Nephron progenitor cell (in vitro differentiated cells): ENCODE measurements at regions not wholly inside any gene's neighbourhood (a gene's known extent, or its start where the extent isn't known, plus 50 kb on each side); places are given as distances from the start of the nearest gene placed in this dataset.
"Not testable (repeated sequence)": the region's sequence is repeated elsewhere in the genome, so short reads cannot be mapped to it uniquely, and the experiment has no call there.

Source experiments
- DNase-seq: peaks from one replicate; pipeline ENCODE4 v3.0.0; 2021
- H3K27ac Mint-ChIP-seq: 2 replicates; pipeline ENCODE4 v1.8.0; 2021; ENCODE audit warnings: mild to moderate bottlenecking, moderate library complexity, mixed read lengths
- H3K27me3 Mint-ChIP-seq: 2 replicates; pipeline ENCODE4 v1.8.0; 2021; ENCODE audit warnings: mild to moderate bottlenecking, low read depth, mixed read lengths; ENCODE audit not compliant: poor library complexity
- H3K36me3 Mint-ChIP-seq: 2 replicates; pipeline ENCODE4 v1.8.0; 2021; ENCODE audit warnings: low read depth, mixed read lengths
- H3K4me1 Mint-ChIP-seq: 2 replicates; pipeline ENCODE4 v1.8.0; 2021; ENCODE audit warnings: mixed read lengths
- H3K4me3 Mint-ChIP-seq: 2 replicates; pipeline ENCODE4 v1.8.0; 2021; ENCODE audit warnings: mild to moderate bottlenecking, moderate library complexity, mixed read lengths
- H3K9me3 Mint-ChIP-seq: 2 replicates; pipeline ENCODE4 v1.8.0; 2021; ENCODE audit warnings: mild to moderate bottlenecking, moderate library complexity, mixed read lengths
- TF ChIP-seq, protein P1 (sequence below): fragments of 200-600 bp; sonication (generic); IDR thresholded peaks from 2 replicates; pipeline ENCODE4 v1.5.0; 2021; ENCODE audit warnings: antibody characterized with exemption

DNA sequence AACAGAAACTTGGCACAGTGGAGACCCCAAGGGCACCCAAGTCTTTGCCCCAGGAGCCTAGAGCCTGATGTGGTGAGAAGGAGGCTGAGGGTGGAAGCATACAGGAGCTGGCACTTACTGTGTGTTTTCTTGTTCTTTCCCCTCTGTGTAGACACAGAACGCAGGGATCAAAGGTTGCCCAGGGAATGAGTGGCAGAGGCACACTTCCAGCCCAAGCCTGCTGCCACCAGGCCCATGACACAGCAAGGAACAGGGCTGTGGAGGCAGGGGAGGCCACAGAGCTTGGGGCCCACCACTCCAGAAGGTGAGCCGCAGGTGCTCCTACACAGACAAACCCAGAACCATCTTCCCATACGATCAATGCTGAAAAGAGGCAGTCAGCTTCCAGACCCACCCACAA, 73.9 kb upstream of the S1PR3 start:
- Mint-ChIP-seq H3K27me3 (peaks cover 5% of the 10 kb centered on the region), H3K4me3 (no peak overlapping the region), H3K4me1 (peaks cover 17% of the 10 kb centered on the region), H3K27ac (no peak overlapping the region), H3K36me3 (peaks cover 16% of the 10 kb centered on the region), H3K9me3 (peaks cover 36% of the 10 kb centered on the region)
- TF ChIP-seq, protein P1, sequence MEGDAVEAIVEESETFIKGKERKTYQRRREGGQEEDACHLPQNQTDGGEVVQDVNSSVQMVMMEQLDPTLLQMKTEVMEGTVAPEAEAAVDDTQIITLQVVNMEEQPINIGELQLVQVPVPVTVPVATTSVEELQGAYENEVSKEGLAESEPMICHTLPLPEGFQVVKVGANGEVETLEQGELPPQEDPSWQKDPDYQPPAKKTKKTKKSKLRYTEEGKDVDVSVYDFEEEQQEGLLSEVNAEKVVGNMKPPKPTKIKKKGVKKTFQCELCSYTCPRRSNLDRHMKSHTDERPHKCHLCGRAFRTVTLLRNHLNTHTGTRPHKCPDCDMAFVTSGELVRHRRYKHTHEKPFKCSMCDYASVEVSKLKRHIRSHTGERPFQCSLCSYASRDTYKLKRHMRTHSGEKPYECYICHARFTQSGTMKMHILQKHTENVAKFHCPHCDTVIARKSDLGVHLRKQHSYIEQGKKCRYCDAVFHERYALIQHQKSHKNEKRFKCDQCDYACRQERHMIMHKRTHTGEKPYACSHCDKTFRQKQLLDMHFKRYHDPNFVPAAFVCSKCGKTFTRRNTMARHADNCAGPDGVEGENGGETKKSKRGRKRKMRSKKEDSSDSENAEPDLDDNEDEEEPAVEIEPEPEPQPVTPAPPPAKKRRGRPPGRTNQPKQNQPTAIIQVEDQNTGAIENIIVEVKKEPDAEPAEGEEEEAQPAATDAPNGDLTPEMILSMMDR = no peak
- DNase-seq = no peak

DNA sequence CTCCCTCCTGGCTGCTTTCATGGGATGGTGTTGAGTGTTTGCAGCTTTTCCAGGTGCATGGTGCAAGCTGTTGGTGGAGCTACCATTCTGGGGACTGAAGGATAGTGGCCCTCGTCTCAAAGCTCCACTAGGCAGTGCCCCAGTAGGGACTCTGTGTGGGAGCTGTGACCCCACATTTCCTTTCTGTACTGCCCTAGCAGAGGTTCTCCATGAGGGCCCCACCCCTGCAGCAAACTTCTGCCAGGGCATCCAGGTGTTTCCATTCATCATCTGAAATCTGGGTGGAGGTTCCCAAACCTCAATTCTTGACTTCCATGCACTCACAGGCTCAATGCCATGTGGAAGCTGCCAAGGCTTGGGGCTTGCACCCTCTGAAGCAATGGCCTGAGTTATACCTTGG, 72.7 kb upstream of the S1PR3 start:
- peaks cover 16% of the 10 kb centered on the region for H3K36me3 Mint-ChIP-seq
- not testable (repeated sequence) for H3K27me3 Mint-ChIP-seq, DNase-seq, H3K27ac Mint-ChIP-seq, H3K4me3 Mint-ChIP-seq
- peaks cover 17% of the 10 kb centered on the region for H3K4me1 Mint-ChIP-seq
- peaks cover 36% of the 10 kb centered on the region for H3K9me3 Mint-ChIP-seq

DNA sequence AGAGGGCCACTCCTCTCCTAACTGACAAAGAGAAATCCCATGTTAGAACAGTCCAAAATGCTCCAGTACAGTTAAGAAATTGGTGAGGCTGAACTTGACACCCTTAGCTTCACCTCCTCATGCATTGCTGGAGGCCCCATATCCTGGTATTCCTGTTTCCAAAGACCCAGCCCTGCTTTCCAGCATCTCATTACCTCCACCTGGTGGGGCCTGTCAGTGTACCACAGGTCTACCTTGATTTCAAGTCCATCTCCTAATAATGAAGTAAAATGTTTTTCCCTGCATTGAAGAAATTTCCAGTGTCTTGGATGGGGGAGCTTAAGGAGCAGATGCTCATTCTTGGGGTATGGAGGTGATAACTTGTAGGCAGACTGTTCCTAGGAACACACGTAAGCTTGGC, 70.6 kb upstream of the S1PR3 start:
- H3K4me3 Mint-ChIP-seq = no peak overlapping the region
- H3K9me3 Mint-ChIP-seq = peaks cover 36% of the 10 kb centered on the region
- no peak overlapping the region for H3K27ac Mint-ChIP-seq
- TF ChIP-seq, protein P1 = no peak
- H3K4me1 Mint-ChIP-seq = peaks cover 6% of the 10 kb centered on the region
- peaks cover 5% of the 10 kb centered on the region for H3K27me3 Mint-ChIP-seq
- no peak for DNase-seq
- H3K36me3 Mint-ChIP-seq = peaks cover 16% of the 10 kb centered on the region

DNA sequence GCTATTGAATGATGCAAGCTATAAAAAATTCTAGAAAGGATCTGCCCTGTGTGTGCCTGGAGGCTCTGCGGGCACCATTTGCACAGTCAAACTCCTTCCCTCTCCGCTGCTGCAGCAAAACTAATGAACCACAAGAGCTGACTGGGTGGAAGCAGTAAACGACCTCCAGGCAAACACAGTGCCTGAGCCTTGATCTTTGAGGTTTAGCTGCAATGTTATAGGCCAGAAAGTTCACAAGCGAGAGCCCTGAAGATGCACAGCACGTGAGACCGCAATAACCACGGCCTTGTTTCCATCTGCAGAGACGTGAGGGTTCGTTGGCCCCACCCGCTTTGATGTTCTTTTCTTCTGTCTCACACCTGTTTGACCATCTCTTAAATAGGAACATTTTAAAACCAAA, 69.2 kb upstream of the S1PR3 start:
- TF ChIP-seq, protein P1 = no peak
- H3K9me3 Mint-ChIP-seq = peaks cover 33% of the 10 kb centered on the region

DNA sequence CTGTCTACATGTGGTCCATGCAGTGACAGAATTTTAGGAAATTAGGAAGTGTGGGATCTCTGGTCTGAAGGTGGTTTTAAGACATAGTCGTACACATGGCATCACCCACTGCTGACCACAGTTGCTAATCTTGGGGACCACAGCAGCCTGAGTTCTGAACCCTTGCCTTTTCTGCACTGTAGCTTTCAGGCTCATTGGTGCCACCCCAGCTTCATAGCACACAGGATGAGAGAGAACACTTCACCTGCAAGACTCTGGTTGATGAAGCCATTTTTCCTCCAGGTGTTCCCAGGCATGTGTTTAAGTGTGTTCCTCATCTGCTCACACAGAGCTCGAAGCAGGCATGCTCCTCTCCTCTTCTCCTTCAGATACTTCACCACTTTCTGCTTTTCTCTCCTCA, 68.2 kb upstream of the S1PR3 start:
- Mint-ChIP-seq H3K9me3 (peaks cover 23% of the 10 kb centered on the region), H3K27ac (no peak overlapping the region), H3K36me3 (peaks cover 11% of the 10 kb centered on the region), H3K27me3 (peaks cover 5% of the 10 kb centered on the region), H3K4me3 (no peak overlapping the region), H3K4me1 (peaks cover 6% of the 10 kb centered on the region)
- TF ChIP-seq, protein P1 = no peak
- no peak for DNase-seq

More for the DNA sequence above, 69.2 kb upstream of the S1PR3 start:
- H3K4me3 Mint-ChIP-seq = no peak overlapping the region
- H3K36me3 Mint-ChIP-seq = peaks cover 16% of the 10 kb centered on the region
- H3K27me3 Mint-ChIP-seq = peaks cover 5% of the 10 kb centered on the region
- no peak for DNase-seq
- H3K27ac Mint-ChIP-seq = no peak overlapping the region
- H3K4me1 Mint-ChIP-seq = peaks cover 6% of the 10 kb centered on the region

DNA sequence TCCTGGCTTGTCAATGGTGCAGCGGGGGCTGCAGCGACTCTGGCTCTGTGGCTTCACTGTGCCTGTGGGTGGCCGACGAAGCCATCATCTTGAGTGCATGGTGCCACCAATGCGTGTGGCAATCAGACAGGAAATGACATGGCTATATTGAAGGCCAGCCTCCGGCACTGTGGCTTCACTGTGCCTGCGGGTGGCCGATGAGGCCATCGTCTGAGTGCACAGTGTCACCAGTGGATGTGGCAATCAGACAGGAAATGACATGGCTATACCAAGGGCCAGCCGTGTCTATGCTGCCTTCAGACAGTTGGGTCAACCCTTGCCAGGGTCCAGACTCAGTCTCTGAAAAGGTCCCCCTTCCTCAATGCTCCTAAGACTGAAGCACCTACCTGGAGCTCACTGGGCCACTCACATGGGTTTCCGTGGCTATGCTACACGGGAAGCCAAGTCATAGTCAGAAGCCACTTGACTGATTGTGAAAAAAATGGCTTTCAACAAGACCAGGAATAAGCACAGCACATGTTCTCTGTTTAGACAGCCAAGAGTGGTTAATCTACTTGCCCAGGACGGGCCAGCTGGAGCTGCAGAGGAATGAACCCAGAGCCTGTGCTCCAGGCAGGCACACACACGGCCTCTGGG, 67.5 kb upstream of the S1PR3 start:
- DNase-seq = no peak
- Mint-ChIP-seq H3K9me3 (peaks cover 16% of the 10 kb centered on the region), H3K36me3 (peaks cover 9% of the 10 kb centered on the region), H3K27ac (no peak overlapping the region), H3K27me3 (peaks cover 5% of the 10 kb centered on the region), H3K4me3 (no peak overlapping the region), H3K4me1 (peaks cover 6% of the 10 kb centered on the region)
- TF ChIP-seq, protein P1 = no peak
